ENCODE measurements at regions not wholly inside any gene's neighbourhood (a gene's known extent, or its start where the extent isn't known, plus 50 kb on each side); places are given as distances from the start of the nearest gene placed in this dataset.

- TF ChIP-seq, protein P1, sequence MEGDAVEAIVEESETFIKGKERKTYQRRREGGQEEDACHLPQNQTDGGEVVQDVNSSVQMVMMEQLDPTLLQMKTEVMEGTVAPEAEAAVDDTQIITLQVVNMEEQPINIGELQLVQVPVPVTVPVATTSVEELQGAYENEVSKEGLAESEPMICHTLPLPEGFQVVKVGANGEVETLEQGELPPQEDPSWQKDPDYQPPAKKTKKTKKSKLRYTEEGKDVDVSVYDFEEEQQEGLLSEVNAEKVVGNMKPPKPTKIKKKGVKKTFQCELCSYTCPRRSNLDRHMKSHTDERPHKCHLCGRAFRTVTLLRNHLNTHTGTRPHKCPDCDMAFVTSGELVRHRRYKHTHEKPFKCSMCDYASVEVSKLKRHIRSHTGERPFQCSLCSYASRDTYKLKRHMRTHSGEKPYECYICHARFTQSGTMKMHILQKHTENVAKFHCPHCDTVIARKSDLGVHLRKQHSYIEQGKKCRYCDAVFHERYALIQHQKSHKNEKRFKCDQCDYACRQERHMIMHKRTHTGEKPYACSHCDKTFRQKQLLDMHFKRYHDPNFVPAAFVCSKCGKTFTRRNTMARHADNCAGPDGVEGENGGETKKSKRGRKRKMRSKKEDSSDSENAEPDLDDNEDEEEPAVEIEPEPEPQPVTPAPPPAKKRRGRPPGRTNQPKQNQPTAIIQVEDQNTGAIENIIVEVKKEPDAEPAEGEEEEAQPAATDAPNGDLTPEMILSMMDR (IDR thresholded peaks at IDR 0.05) = no peak
- TF ChIP-seq POLR2A (IDR thresholded peaks at IDR 0.05) = no peak
Measured at GRCh38 chr2:84300696-84301029, 158.4 kb downstream of the SUCLG1 start.

Data from ovary (tissue), 3 donors.